Hepatic stellate cell (primary cell): ENCODE measurements at regions not wholly inside any gene's neighbourhood (a gene's known extent, or its start where the extent isn't known, plus 50 kb on each side); places are given as distances from the start of the nearest gene placed in this dataset.
"Not testable (repeated sequence)": the region's sequence is repeated elsewhere in the genome, so short reads cannot be mapped to it uniquely, and the experiment has no call there.

Experiments used
- DNase-seq: peaks from one replicate; pipeline ENCODE4 v3.0.0; 2011; ENCODE audit warnings: low spot score

- no peak for DNase-seq
Observed at GRCh38 chr17:27944546-27945332, 51.6 kb upstream of the LYRM9 start.

GRCh38 chr17:27945333-27945616 lies 52.1 kb upstream of the LYRM9 start:
- DNase-seq, result no peak

DNA sequence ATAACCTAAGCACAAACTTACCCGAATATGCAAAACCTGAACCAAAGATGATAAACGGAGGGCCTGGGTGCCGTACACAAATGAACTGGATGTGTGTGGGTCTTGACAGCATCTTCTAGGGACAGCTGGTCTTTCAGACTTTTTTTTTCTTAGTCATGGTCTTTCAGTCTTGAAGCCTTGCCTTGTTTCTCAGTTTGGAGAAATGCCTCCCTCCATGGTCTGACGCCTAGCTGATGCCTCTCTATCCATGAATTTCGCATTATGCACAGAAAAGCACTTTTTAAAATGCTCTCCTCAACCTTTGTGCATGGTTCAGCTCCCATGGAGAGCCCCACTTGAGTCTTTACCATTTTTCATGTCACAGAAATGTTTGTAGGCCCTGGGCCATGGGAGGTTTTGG lies 52.8 kb upstream of the LYRM9 start:
- DNase-seq, result no peak

DNA sequence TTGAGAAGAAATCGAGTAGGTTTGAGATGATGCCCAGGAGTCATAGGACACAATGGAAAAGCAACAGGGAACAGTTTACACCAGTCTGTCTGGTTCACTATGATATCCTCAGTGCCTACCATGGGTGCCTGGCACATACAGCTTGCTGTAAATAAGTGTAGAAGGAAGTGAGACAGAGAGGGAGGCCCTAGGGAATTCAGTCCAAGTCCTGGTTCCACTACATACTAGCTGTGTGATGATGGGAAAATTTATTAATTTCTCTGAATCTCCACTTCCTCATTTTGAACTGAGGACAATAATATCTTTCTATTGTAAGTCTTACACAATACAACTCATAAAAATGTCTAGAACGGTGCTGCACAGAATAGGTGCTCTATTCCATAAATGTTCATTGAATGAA lies 53.3 kb upstream of the LYRM9 start:
- no peak for DNase-seq

DNA sequence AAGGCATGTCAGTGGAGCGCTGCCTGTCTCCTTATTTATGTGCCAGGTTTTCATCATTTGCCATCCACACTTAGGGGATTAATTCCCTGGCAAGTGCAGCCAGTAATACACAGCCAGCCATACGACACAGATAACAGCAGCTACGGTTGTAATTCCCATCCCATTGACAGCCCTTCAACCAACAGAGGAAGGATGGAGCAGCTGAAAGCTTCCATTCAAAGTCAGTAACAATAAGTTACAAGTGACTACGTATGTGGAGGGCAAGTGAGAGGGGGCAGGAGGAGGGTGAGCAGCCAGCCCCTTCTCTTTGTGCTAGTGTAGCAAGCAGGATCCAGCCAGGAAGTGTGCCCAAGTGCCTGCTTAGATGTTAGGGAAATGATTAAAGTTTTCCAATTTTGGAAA lies 53.8 kb upstream of the LYRM9 start:
- DNase-seq, result no peak

GRCh38 chr17:27949304-27949703 lies 56.1 kb upstream of the LYRM9 start:
- DNase-seq, result no peak

- DNase-seq, result not testable (repeated sequence)
Observed at GRCh38 chr17:27950225-27950624, 57.1 kb upstream of the LYRM9 start.

DNA sequence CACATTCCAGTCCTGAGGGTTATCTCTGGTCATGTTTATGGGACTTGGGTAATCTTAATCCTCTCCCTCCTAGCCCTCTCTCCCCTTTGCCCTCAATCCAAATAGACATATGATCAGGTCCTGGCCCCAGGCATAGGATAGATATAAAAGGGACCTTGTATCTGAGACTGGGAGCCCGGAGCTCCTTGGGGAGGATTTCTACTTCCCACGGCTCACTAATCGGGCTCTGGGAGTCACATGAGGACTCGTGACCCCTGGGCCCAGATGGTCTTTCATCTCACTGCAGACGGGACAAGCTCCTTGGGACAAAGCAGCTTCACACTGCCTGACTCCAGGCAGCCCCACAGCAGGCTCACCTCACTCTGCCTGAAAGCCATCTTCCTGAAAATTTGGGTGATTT lies 57.8 kb upstream of the LYRM9 start:
- DNase-seq, result no peak

- no peak for DNase-seq
Observed at GRCh38 chr17:27951872-27952271, 58.7 kb upstream of the LYRM9 start.

GRCh38 chr17:27952366-27952765 lies 59.2 kb upstream of the LYRM9 start:
- DNase-seq, result no peak

GRCh38 chr17:27954548-27955495 lies 61.7 kb upstream of the LYRM9 start:
- DNase-seq, result no peak

GRCh38 chr17:27956601-27957445 lies 63.7 kb upstream of the LYRM9 start:
- no peak for DNase-seq

DNA sequence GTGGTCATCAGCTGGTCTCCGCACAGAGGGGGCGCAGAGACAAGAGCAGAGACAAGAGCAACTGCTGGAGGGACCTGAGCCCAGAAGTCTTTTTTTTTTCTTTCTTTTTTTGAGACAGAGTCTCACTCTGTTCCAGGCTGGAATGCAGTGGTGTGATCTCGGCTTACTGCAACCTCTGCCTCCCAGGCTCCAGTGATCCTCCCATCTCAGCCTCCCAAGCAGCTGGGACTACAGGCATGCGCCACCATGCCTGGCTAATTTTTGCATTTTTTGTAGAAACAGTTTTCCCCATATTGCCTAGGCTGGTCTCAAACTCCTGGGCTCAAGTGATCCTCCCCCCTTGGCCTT lies 64.3 kb upstream of the LYRM9 start:
- DNase-seq, result not testable (repeated sequence)

DNA sequence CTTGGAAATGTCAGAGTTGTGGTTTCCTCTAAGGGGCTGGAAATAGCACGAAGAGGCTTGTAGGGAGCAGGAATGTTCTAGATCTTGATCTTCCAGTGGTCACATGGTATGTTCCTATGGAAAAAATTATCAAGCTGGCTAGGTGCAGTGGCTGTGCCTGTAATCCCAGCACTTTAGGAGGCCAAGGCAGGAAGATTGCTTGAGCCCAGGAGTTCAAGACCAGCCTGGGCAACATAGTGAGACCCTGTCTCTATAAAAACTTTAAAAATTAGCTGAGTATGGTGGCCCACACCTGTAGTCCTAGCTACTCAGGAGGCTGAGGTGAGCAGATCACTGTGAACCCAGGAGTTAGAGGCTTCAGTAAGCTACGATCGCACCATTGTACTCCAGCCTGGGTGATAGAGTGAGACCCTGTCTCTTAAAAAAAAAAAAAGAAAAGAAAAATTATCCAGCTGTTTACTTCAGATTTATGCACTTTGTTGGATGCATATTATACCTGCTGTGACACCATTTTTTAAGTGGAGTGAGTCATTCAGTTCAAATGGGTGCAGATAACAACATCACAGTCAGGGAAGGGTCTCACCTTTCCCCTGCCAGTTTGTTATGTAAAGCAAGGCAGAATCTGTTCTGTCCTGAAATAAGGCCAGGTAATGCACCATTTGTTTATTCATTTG lies 65.7 kb upstream of the LYRM9 start:
- DNase-seq, result no peak

- DNase-seq, result no peak
Observed at GRCh38 chr17:27959382-27959709, 66.2 kb upstream of the LYRM9 start.

DNA sequence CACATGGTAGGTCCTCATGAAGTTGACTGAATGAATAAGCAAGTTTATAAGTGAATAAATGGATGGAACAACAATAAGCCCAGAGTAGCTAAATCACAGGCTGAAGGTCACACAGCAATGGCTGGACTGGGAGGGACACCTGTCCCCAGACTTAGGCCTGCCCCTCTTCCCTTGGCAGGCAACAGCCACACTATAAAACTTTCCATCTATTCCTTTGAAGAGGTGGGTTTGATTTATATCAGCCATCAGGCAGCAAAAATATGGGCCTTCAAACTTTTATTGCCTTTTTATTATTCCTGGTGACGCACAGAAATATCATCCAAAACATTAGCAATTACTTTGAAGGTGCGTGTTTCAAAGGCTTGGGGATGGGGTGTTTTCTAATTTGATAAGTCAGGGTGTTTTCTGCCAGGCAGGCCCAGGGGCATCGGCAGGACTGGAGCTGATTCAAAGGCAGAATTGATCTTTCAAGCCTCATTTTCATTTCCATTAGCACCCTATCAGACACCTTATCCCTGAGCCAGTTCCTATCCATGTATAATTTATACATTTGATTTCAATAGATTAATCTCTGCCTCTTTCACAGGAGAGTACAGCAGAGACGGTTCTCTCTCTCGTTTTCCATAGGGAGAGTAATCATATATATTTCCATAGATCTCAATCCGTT lies 67.2 kb upstream of the LYRM9 start:
- DNase-seq, result no peak

DNA sequence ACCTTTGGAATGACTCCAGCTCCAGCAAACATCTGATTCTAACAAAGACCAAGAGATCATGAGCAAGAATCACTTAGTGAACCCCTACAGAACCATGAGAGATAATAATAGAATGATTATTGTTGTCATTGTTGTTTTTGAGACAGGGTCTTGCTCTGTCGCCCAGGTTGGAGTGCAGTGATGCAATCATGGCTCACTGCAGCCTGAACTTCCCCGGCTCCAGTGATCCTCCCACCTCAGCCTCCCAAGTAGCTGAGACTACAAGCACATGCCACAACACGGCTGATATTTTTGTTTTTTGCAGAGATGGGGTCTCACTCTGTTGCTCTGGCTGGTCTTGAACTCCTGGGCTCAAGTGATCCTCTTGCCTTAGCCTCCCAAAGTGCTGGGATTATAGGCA lies 69.4 kb upstream of the LYRM9 start:
- DNase-seq, result not testable (repeated sequence)

GRCh38 chr17:27965224-27965623 lies 72.1 kb upstream of the LYRM9 start:
- no peak for DNase-seq

DNA sequence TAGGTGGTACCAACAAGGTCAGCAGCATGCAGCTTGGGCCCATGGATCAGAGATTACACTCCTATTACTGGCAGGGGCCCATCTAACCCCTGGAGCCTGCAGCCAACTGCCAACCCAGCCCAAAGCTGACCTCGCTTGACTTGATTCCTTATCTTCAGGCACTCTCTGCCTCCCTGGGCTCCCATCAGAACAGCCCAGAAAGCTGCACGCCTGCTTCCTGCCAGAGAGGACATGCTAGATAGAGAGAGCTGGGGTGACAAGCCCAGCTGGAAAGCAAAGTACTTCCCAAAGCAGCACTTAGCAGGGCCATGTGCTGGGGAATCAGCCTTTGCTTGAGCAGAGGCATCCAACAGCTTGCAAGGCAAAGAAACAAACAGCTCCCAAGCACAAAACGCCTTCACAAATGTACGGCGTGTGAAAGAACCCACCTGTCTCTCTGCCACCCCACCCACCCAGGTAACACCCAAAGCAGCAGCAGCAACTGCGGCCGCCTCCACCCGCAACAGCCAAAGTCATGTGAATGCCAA lies 74.2 kb upstream of the NLK start:
- no peak for DNase-seq

DNA sequence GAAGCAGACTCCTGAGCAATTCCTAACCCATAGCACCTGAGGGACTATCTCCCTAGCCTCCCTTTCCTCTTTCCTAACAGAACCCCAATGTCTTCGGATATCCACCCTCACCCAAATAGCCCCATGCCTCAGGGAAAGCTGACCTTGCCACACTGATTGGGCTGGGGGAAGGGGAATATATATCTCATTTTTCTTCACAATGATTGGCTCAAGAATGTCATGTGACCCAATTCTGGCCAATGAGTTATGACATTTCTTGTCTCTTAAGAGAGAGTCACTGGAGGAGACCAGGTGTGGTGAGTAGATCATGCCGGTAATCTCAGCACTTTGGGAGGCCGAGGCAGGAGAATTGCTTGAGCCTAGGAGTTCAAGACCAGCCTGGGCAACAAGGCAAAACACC lies 71.9 kb upstream of the NLK start:
- DNase-seq, result no peak

DNA sequence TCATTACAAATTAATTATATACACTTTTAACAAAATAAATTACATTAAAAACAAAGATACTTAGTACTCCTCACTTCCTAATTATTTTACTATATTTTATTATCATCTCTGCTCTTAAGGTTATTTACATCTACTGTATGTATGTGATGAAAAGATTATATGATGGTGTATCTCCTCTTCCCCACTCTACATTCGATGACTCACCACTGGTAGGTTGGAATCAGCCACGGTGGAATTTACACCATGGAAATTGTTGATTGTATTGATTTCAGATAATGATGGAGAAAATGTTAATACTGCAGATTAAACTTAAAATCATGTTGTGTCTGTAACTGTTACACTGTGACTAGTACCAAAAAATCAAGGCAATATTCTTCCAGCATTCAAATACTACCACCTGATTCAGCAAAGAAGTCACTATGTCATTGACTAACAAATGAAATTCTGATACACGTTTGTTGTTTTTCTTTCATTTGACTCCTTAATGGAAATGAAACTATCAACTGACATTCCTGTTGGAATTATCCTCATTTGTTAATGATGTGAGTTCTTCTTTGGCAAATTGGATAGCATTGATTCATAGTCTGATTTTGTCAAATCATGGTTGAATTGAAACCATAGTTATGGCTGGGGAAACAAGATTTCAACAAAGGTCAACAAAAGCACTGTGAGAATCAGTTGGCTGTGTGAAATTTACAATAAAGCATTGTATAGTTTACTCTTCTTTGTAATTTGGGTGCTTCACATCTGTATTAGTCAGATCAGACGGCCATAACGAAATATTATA lies 69.0 kb upstream of the NLK start:
- no peak for DNase-seq
